ENCODE measurements at regions not wholly inside any gene's neighbourhood (a gene's known extent, or its start where the extent isn't known, plus 50 kb on each side); places are given as distances from the start of the nearest gene placed in this dataset.

- TF ChIP-seq POLR2AphosphoS5 (IDR thresholded peaks at IDR 0.05), result no peak
- no peak for TF ChIP-seq CTCF (IDR thresholded peaks at IDR 0.05)
These were observed 88.3 kb upstream of the KIAA1217 start for GRCh38 chr10:24120646-24121045.

Measured in prostate gland (tissue), 2 donors.